ENCODE measurements at regions not wholly inside any gene's neighbourhood (a gene's known extent, or its start where the extent isn't known, plus 50 kb on each side); places are given as distances from the start of the nearest gene placed in this dataset.
"Not testable (repeated sequence)": the region's sequence is repeated elsewhere in the genome, so short reads cannot be mapped to it uniquely, and the experiment has no call there.

DNA sequence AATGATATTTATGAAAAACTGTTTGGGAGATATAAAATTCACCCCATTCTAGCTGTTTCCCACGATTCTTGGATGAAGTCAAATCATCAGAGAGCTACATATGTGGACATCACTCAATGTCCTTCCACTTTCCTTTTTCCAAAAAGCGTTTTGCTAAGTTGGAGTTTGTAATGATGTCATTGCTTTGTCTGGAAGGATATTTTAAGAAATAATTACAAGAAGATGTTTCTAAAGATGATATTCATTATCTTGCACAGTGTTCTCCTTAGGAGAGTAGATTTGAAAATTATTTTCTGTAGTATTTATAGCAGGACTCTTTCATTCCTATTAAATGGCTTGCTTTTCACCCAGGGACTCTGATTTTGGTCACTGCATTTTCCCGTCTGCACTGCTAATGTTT, 851.2 kb downstream of the EFNB2 start:
- H3K4me1 ChIP-seq: no peaks in the 10 kb centered on the region
- no peaks in the 10 kb centered on the region for H3K27me3 ChIP-seq
- no peaks in the 10 kb centered on the region for H3K36me3 ChIP-seq
- DNase-seq (ENCODE audit: low spot score in 2 of 2): no peak
- no peak for TF ChIP-seq POLR2A (IDR thresholded peaks at IDR 0.05)
- H3K4me3 ChIP-seq: no peak overlapping the region
- H3K27ac ChIP-seq: no peak overlapping the region
- intact Hi-C loops (cut with DNase I; ENCODE audit: low total_unique reads): no loop called here
- H3K9me3 ChIP-seq: no peaks in the 10 kb centered on the region

DNA sequence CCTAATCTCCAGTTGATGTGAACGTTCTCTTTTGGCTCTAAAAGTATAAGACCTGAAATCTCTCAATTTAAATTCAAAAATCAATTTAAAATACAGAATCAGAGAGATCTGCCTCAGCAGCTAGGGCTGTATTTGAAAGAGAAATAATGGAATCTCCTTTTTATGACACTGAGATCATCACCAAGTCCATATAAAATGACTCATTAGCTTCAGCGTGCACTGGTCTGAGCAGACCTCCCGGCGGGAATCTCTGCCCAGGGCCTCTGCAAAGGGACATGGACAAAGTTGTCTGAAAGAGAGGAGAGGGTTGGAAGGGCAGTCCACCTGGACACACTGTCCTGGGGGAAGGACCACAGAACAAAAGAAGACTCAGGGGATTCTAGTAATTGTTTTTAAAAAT, 855.6 kb downstream of the EFNB2 start:
- no peak for TF ChIP-seq POLR2A (IDR thresholded peaks at IDR 0.05)
- TF ChIP-seq, protein P1, sequence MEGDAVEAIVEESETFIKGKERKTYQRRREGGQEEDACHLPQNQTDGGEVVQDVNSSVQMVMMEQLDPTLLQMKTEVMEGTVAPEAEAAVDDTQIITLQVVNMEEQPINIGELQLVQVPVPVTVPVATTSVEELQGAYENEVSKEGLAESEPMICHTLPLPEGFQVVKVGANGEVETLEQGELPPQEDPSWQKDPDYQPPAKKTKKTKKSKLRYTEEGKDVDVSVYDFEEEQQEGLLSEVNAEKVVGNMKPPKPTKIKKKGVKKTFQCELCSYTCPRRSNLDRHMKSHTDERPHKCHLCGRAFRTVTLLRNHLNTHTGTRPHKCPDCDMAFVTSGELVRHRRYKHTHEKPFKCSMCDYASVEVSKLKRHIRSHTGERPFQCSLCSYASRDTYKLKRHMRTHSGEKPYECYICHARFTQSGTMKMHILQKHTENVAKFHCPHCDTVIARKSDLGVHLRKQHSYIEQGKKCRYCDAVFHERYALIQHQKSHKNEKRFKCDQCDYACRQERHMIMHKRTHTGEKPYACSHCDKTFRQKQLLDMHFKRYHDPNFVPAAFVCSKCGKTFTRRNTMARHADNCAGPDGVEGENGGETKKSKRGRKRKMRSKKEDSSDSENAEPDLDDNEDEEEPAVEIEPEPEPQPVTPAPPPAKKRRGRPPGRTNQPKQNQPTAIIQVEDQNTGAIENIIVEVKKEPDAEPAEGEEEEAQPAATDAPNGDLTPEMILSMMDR (IDR thresholded peaks at IDR 0.05): no peak
- no peak for TF ChIP-seq POLR2AphosphoS5 (IDR thresholded peaks at IDR 0.05)
- no peak overlapping the region for H3K4me3 ChIP-seq
- no peaks in the 10 kb centered on the region for H3K36me3 ChIP-seq
- intact Hi-C loops (cut with DNase I; ENCODE audit: low total_unique reads): no loop called here
- no peaks in the 10 kb centered on the region for H3K27me3 ChIP-seq
- DNase-seq (ENCODE audit: low spot score in 2 of 2): no peak
- no peaks in the 10 kb centered on the region for H3K9me3 ChIP-seq
- no peak overlapping the region for H3K27ac ChIP-seq
- H3K4me1 ChIP-seq: no peaks in the 10 kb centered on the region

DNA sequence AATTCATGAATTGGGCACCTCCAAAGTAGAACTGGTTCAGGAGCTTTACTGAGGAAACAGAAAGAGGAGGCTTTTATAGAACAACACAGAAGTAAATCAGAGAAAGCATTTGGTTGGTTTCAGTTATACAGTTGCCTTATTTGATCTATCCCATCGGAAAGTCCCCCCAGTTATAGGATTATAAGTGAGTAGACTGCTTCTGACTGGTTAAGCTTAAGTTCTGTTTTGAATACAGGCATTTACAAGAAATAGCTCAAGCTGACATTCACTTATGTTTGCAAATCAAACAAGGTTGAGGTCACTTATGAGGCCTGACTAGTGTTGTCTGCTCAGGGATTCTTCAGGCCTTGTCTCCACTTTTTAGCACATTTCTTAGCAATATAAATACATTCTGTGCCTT, 857.4 kb downstream of the EFNB2 start:
- Histone ChIP-seq H3K36me3 (no peaks in the 10 kb centered on the region), H3K9me3 (no peaks in the 10 kb centered on the region), H3K4me3 (no peak overlapping the region), H3K27ac (no peak overlapping the region), H3K27me3 (no peaks in the 10 kb centered on the region), H3K4me1 (no peaks in the 10 kb centered on the region)
- intact Hi-C loops (cut with DNase I; ENCODE audit: low total_unique reads): no loop called here
- no peak for DNase-seq (ENCODE audit: low spot score in 2 of 2)
- TF ChIP-seq, protein P1 (IDR thresholded peaks at IDR 0.05): no peak
- TF ChIP-seq POLR2AphosphoS5 (IDR thresholded peaks at IDR 0.05) (no peak), POLR2A (IDR thresholded peaks at IDR 0.05) (no peak)

DNA sequence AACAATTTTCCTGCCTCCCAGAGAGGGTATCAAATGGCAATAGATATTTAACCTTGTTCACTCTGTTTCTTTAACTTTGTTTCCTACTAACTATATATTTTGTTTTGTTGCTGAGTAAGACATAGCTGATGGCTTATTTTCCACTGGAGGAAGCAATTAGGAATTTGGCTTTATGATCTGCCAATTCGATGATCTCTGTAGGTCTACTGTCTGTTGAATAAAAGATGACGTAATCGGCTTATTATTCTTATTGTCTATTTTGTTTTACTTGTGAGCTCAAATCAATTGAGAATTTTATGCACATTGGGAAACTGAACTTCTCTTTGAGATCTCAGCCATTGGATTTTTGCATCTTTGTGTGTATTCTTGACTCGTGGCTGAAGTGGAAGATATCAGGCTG, 862.6 kb downstream of the EFNB2 start:
- DNase-seq (ENCODE audit: low spot score in 2 of 2): no peak
- H3K9me3 ChIP-seq: no peaks in the 10 kb centered on the region
- intact Hi-C loops (cut with DNase I; ENCODE audit: low total_unique reads): no loop called here
- H3K4me1 ChIP-seq: no peaks in the 10 kb centered on the region
- H3K27ac ChIP-seq: no peak overlapping the region
- TF ChIP-seq POLR2AphosphoS5 (IDR thresholded peaks at IDR 0.05) (no peak), POLR2A (IDR thresholded peaks at IDR 0.05) (no peak)
- TF ChIP-seq, protein P1 (IDR thresholded peaks at IDR 0.05): no peak
- H3K27me3 ChIP-seq: no peaks in the 10 kb centered on the region
- H3K36me3 ChIP-seq: no peaks in the 10 kb centered on the region
- H3K4me3 ChIP-seq: no peak overlapping the region

DNA sequence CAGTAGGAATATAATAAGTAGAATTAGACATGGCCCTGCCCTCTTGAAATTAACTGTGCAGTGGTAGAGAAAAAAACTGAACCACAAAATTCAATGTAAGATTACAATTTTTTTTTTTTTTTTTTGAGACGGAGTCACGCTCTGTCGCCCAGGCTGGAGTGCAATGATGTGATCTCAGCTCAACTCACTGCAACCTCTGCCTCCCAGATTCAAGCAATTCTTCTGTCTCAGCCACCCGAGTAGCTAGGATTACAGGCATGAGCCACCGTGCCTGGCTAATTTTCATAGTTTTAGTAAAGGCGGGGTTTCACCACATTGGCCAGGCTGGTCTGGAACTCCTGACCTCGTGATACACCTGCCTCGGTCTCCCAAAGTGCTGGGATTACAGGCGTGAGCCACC, 864.3 kb downstream of the EFNB2 start:
- H3K9me3 ChIP-seq; H3K4me1 ChIP-seq; H3K27ac ChIP-seq; H3K27me3 ChIP-seq; H3K36me3 ChIP-seq; DNase-seq (ENCODE audit: low spot score in 2 of 2); intact Hi-C loops (cut with DNase I; ENCODE audit: low total_unique reads); H3K4me3 ChIP-seq: not testable (repeated sequence)

DNA sequence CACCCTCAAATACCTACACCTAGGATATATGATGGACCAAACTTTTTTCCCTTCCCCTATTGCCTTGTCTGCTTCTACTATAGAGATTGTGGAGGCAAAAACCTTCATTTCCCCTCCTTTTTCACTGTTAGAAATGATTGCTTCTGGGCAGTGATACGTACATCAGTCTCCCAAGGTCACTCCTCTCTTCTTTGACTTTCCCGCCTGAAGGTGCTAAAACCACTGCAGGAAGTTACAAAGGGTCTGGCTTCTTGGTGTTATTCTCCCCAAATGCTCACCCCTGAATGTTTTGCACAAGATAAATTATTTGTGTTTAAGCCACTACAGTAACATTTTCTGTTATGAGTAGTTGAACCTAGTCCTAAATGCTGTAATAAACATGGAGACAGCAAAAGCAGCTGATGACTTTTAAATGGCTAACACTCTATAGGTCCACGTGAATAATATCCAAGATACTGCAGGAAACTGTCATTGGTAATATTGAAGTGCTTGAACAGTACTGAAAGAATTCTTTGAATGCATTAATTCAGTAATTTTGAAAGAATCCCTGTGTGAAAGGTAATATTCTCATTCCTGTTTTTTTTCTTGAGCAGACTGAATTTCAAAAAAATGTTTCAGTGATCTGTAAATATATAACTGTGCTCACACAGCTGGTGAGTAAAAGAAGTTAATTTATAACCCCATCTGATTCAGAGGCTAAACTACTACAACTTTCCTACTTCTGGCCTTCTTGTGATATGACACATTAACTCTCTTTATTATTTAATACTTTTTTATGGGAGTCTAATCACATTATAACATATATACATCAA, 865.1 kb downstream of the EFNB2 start:
- H3K27me3 ChIP-seq: no peaks in the 10 kb centered on the region
- H3K36me3 ChIP-seq: no peaks in the 10 kb centered on the region
- no peaks in the 10 kb centered on the region for H3K9me3 ChIP-seq
- intact Hi-C loops (cut with DNase I; ENCODE audit: low total_unique reads): no loop called here
- TF ChIP-seq, protein P1 (IDR thresholded peaks at IDR 0.05): no peak
- TF ChIP-seq POLR2AphosphoS5 (IDR thresholded peaks at IDR 0.05) (no peak), POLR2A (IDR thresholded peaks at IDR 0.05) (no peak)
- H3K4me1 ChIP-seq: no peaks in the 10 kb centered on the region
- H3K4me3 ChIP-seq: no peak overlapping the region
- DNase-seq (ENCODE audit: low spot score in 2 of 2): no peak
- no peak overlapping the region for H3K27ac ChIP-seq

Measured in breast epithelium (tissue), 4 donors.